ENCODE measurements at regions not wholly inside any gene's neighbourhood (a gene's known extent, or its start where the extent isn't known, plus 50 kb on each side); places are given as distances from the start of the nearest gene placed in this dataset.

GRCh38 chr3:59167756-59168155 lies 117.9 kb upstream of the CFAP20DC start:
- 78 to 90% methylated on average over 1 of the region's 1 CpG for WGBS, 2 donors
- H3K27me3 ChIP-seq: no peaks in the 10 kb centered on the region
- no peak overlapping the region for H3K4me3 ChIP-seq
- H3K36me3 ChIP-seq: no peaks in the 10 kb centered on the region
- no peak for TF ChIP-seq POLR2A (IDR thresholded peaks at IDR 0.05)
- TF ChIP-seq CTCF (IDR thresholded peaks at IDR 0.05): no peak
- no peak overlapping the region for H3K27ac ChIP-seq
- H3K4me1 ChIP-seq: no peaks in the 10 kb centered on the region
- no peak for DNase-seq (ENCODE audit: low spot score in 2 of 2)
- no peaks in the 10 kb centered on the region for H3K9me3 ChIP-seq

- 93 to 94% methylated on average over 2 of the region's 2 CpGs for WGBS, 2 donors
Observed at GRCh38 chr3:59163953-59164352, 114.1 kb upstream of the CFAP20DC start.

GRCh38 chr3:59161048-59161447 lies 111.2 kb upstream of the CFAP20DC start:
- Histone ChIP-seq H3K9me3 (no peaks in the 10 kb centered on the region), H3K27me3 (no peaks in the 10 kb centered on the region), H3K36me3 (no peaks in the 10 kb centered on the region), H3K4me1 (no peaks in the 10 kb centered on the region), H3K27ac (no peak overlapping the region), H3K4me3 (no peak overlapping the region)
- DNase-seq (ENCODE audit: low spot score in 2 of 2): no peak
- WGBS, 2 donors: 93 to 95% methylated on average over 7 of the region's 7 CpGs
- TF ChIP-seq EP300 (IDR thresholded peaks at IDR 0.05) (no peak), CTCF (IDR thresholded peaks at IDR 0.05) (no peak), POLR2A (IDR thresholded peaks at IDR 0.05) (no peak)

More at GRCh38 chr3:59163953-59164352, 114.1 kb upstream of the CFAP20DC start:
- no peaks in the 10 kb centered on the region for H3K9me3 ChIP-seq
- no peaks in the 10 kb centered on the region for H3K4me1 ChIP-seq
- no peak overlapping the region for H3K27ac ChIP-seq
- no peaks in the 10 kb centered on the region for H3K27me3 ChIP-seq
- no peak for TF ChIP-seq POLR2A (IDR thresholded peaks at IDR 0.05)
- no peak for TF ChIP-seq CTCF (IDR thresholded peaks at IDR 0.05)
- no peak for TF ChIP-seq EP300 (IDR thresholded peaks at IDR 0.05)
- DNase-seq (ENCODE audit: low spot score in 2 of 2): no peak
- no peaks in the 10 kb centered on the region for H3K36me3 ChIP-seq
- H3K4me3 ChIP-seq: no peak overlapping the region

DNA sequence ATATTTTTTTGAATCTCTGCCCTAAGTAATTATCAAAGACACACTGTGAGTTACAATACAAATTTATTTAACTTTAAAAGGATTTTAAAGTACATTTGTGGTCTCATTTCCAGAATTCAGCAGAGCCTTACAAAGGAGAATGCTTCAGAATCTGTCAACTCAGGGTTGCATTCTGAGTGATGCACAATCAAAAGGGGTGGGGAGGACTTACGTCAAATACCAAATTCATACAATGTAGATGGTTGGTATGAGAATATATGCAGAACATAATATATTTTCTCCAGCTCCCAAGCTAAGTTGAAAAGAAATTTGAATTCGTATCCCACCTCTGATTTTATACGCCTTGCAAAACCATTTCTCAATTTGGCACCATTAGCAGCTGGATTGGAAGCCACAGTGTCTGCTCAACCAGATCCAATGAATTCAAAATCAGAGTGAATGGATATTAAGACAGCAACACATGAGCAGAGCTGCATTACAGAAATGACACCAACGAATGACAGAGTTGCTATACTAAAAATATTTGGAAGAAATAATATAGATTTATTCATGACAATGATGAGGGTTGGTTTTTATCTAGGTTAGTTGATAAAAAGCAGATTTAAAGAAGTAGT lies 110.4 kb upstream of the CFAP20DC start:
- DNase-seq (ENCODE audit: low spot score in 2 of 2): no peak
- no peaks in the 10 kb centered on the region for H3K9me3 ChIP-seq
- TF ChIP-seq POLR2A (IDR thresholded peaks at IDR 0.05) (no peak), CTCF (IDR thresholded peaks at IDR 0.05) (no peak), EP300 (IDR thresholded peaks at IDR 0.05) (no peak)
- H3K4me1 ChIP-seq: no peaks in the 10 kb centered on the region
- no peaks in the 10 kb centered on the region for H3K27me3 ChIP-seq
- H3K4me3 ChIP-seq: no peak overlapping the region
- H3K36me3 ChIP-seq: no peaks in the 10 kb centered on the region
- H3K27ac ChIP-seq: no peak overlapping the region
- 89% methylated on average over 4 of the region's 4 CpGs for WGBS, 2 donors

GRCh38 chr3:59153648-59154047 lies 103.8 kb upstream of the CFAP20DC start:
- TF ChIP-seq CTCF (IDR thresholded peaks at IDR 0.05) (no peak), EP300 (IDR thresholded peaks at IDR 0.05) (no peak), POLR2A (IDR thresholded peaks at IDR 0.05) (no peak)
- DNase-seq (ENCODE audit: low spot score in 2 of 2): no peak
- H3K9me3 ChIP-seq: peaks cover 0 to 11% (median 0%) of the 10 kb centered on the region in 4 donors
- WGBS, 2 donors: 31% methylated on average over 1 of the region's 1 CpG
- no peaks in the 10 kb centered on the region for H3K4me1 ChIP-seq
- H3K36me3 ChIP-seq: no peaks in the 10 kb centered on the region
- no peak overlapping the region for H3K4me3 ChIP-seq
- no peaks in the 10 kb centered on the region for H3K27me3 ChIP-seq
- H3K27ac ChIP-seq: no peak overlapping the region
